Astrocyte (in vitro differentiated cells and primary cell): ENCODE measurements at regions not wholly inside any gene's neighbourhood (a gene's known extent, or its start where the extent isn't known, plus 50 kb on each side); places are given as distances from the start of the nearest gene placed in this dataset.

Source experiments
- EZH2 ChIP-seq: IDR thresholded peaks from 2 replicates; pipeline ENCODE4 v1.6.1; 2012; ENCODE audit warnings: mild to moderate bottlenecking, low read length, inconsistent platforms; ENCODE audit not compliant: insufficient read depth
- TF ChIP-seq, protein P1 (sequence below): IDR thresholded peaks from 2 replicates; pipeline ENCODE4 v1.5.1; 2011; ENCODE audit warnings: low read depth, mild to moderate bottlenecking, inconsistent platforms, low read length, moderate library complexity; ENCODE audit not compliant: insufficient read depth

DNA sequence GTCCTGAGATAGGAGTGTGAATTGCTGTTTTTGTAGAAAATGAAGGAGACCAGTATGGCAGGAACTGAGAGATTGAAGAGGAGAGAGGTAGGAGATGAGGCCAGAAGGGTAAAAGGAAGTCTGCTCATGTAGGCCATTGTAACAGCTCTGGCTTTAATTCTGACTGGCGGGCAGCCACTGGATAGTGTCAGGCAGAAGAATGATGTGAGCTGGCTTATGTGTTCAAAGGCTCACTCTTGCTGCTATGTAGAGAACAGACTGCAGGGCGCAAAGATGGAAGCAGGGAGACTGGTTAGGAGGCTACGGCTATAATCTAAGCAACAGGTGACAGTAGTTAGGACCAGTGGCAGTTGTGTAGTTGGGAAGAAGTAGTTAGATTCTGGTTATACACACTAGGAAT, 160.2 kb upstream of the FGF13 start:
- TF ChIP-seq, protein P1, sequence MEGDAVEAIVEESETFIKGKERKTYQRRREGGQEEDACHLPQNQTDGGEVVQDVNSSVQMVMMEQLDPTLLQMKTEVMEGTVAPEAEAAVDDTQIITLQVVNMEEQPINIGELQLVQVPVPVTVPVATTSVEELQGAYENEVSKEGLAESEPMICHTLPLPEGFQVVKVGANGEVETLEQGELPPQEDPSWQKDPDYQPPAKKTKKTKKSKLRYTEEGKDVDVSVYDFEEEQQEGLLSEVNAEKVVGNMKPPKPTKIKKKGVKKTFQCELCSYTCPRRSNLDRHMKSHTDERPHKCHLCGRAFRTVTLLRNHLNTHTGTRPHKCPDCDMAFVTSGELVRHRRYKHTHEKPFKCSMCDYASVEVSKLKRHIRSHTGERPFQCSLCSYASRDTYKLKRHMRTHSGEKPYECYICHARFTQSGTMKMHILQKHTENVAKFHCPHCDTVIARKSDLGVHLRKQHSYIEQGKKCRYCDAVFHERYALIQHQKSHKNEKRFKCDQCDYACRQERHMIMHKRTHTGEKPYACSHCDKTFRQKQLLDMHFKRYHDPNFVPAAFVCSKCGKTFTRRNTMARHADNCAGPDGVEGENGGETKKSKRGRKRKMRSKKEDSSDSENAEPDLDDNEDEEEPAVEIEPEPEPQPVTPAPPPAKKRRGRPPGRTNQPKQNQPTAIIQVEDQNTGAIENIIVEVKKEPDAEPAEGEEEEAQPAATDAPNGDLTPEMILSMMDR = no peak
- TF ChIP-seq EZH2 = no peak
